ENCODE measurements at regions not wholly inside any gene's neighbourhood (a gene's known extent, or its start where the extent isn't known, plus 50 kb on each side); places are given as distances from the start of the nearest gene placed in this dataset.

DNA sequence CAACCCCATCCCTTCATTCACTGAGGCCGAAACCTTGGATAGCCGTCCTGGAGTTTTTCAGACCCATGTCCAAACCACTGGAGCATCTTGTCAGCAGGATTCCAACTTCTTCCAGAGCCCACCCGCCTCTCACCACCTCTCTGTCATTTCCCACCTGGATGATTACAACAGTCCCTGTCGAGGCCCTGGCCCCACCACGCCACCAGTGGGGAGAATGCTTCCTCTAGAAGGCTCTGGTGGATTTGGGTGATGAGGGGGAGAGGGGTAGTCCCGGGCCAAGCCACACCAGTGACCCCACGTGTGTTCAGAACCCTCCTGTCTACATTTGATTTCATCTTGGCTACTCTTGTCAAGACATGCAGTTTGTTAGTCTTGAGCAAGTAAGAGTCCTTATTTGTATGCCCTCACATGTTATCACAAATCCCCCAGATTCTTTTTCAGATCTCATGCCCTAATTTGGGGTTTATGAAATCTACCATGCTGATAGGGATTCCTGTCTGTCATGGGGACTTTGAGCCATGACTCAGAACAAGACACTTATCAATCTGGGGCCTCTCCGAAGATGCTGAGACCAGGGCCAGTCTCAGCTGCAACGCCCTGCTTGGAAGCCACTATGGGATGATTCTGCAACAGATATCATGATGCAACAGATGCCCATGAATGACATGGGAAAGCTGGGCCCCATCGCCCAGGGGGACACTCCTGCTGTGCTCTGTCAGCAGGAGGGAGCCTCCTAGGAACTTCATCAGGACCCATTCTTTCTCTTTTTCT lies 186.1 kb downstream of the ZFP36L2 start:
- Histone ChIP-seq H3K4me2 (ENCODE audit: low read length) (no peak overlapping the region), H3K27ac (ENCODE audit: low read depth, low read length) (no peak overlapping the region), H3K27me3 (ENCODE audit: control insufficient read depth, low read length) (0 out of 2 replicates have a peak, but pooled peaks cover 3% of the 10 kb centered on the region), H3K9me3 (ENCODE audit: control insufficient read depth, insufficient read depth, low read length) (no peaks in the 10 kb centered on the region), H3F3A (ENCODE audit: control insufficient read depth, insufficient read depth) (no peaks in the 10 kb centered on the region), H4K20me1 (ENCODE audit: control insufficient read depth, insufficient read depth, low read depth, low read length) (no peaks in the 10 kb centered on the region), H3K79me2 (ENCODE audit: control insufficient read depth, low read length) (no peaks in the 10 kb centered on the region), H3K4me3 (ENCODE audit: low read length) (no peak overlapping the region), H3K9me2 (replicated peaks; ENCODE audit: control insufficient read depth, low read length) (no peaks in the 10 kb centered on the region), H3K4me1 (ENCODE audit: control insufficient read depth, low read length) (no peaks in the 10 kb centered on the region), H3K36me3 (ENCODE audit: control insufficient read depth, low read length) (no peaks in the 10 kb centered on the region)
- no peak for TF ChIP-seq EZH2phosphoT487 (IDR thresholded peaks at IDR 0.05; ENCODE audit: borderline replicate concordance, low read length)
- TF ChIP-seq, protein P1, sequence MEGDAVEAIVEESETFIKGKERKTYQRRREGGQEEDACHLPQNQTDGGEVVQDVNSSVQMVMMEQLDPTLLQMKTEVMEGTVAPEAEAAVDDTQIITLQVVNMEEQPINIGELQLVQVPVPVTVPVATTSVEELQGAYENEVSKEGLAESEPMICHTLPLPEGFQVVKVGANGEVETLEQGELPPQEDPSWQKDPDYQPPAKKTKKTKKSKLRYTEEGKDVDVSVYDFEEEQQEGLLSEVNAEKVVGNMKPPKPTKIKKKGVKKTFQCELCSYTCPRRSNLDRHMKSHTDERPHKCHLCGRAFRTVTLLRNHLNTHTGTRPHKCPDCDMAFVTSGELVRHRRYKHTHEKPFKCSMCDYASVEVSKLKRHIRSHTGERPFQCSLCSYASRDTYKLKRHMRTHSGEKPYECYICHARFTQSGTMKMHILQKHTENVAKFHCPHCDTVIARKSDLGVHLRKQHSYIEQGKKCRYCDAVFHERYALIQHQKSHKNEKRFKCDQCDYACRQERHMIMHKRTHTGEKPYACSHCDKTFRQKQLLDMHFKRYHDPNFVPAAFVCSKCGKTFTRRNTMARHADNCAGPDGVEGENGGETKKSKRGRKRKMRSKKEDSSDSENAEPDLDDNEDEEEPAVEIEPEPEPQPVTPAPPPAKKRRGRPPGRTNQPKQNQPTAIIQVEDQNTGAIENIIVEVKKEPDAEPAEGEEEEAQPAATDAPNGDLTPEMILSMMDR (IDR thresholded peaks at IDR 0.05; ENCODE audit: low read depth, low read length, poor library complexity, severe bottlenecking), result no peak

DNA sequence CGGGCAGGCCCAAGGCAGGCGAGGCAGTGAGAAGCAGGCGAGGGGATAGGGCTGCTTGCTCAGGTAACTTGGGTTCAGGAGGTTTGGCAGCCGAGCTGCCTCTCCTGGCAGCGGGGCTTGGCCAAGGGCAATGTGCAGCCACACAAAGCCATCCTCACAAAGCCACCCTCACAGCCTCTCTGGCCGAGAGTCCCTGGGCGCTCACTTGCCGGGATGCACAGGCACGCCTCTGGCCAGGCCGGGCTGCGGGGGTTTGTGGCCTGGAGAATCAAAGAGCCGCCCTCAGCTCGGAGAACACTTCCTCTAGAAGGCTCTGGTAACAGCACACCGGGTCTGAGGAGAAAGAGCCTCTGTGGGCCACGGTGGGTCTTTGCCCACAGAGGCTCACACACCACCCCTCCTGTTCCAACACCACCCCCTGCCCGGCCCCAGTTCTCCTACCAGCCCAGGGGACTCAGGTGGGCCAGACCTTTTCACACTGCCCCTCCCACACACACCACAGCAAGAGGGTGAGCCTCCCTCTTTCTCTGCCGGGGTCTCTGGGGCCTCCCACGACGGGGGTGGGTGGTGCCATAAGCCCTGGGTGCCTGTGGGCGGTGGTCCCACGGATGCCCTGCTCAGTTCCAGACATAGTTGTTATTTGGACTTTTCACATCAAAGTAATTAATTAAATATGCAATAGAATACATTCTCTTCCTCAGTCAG lies 186.9 kb downstream of the ZFP36L2 start:
- no peaks in the 10 kb centered on the region for H4K20me1 ChIP-seq (ENCODE audit: control insufficient read depth, insufficient read depth, low read depth, low read length)
- no peaks in the 10 kb centered on the region for H3K79me2 ChIP-seq (ENCODE audit: control insufficient read depth, low read length)
- H3K4me2 ChIP-seq (ENCODE audit: low read length), result no peak overlapping the region
- no peak for TF ChIP-seq EZH2phosphoT487 (IDR thresholded peaks at IDR 0.05; ENCODE audit: borderline replicate concordance, low read length)
- TF ChIP-seq, protein P1 (IDR thresholded peaks at IDR 0.05; ENCODE audit: low read depth, low read length, poor library complexity, severe bottlenecking), result no peak
- H3K9me3 ChIP-seq (ENCODE audit: control insufficient read depth, insufficient read depth, low read length), result no peaks in the 10 kb centered on the region
- H3K4me3 ChIP-seq (ENCODE audit: low read length), result no peak overlapping the region
- no peaks in the 10 kb centered on the region for H3K36me3 ChIP-seq (ENCODE audit: control insufficient read depth, low read length)
- H3K27me3 ChIP-seq (ENCODE audit: control insufficient read depth, low read length), result 0 out of 2 replicates have a peak, but pooled peaks cover 3% of the 10 kb centered on the region
- no peaks in the 10 kb centered on the region for H3F3A ChIP-seq (ENCODE audit: control insufficient read depth, insufficient read depth)
- no peaks in the 10 kb centered on the region for H3K9me2 ChIP-seq (replicated peaks; ENCODE audit: control insufficient read depth, low read length)
- H3K4me1 ChIP-seq (ENCODE audit: control insufficient read depth, low read length), result no peaks in the 10 kb centered on the region
- H3K27ac ChIP-seq (ENCODE audit: low read depth, low read length), result no peak overlapping the region

DNA sequence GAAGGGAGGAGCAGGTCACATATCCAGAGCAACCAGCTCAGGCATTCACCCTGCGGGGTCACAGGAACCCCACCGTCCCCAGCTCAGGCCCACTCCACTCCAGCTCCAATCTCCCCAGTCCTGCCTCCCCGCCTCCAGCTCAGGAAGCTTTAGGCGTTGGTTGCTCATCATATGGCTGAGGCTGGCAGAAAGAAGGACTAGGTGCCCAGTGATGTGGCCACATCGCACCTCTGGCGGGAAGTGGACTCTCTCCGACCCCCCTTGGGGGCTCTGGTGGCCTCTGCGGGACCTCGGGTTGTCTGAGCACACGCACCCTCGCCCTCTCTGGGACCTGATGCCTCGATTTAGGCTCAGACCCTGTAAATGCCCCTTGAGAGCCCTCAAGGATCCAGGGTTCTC lies 187.7 kb downstream of the ZFP36L2 start:
- 0 out of 2 replicates have a peak, but pooled peaks cover 3% of the 10 kb centered on the region for H3K27me3 ChIP-seq (ENCODE audit: control insufficient read depth, low read length)
- H4K20me1 ChIP-seq (ENCODE audit: control insufficient read depth, insufficient read depth, low read depth, low read length), result no peaks in the 10 kb centered on the region
- H3K4me3 ChIP-seq (ENCODE audit: low read length), result no peak overlapping the region
- H3K9me3 ChIP-seq (ENCODE audit: control insufficient read depth, insufficient read depth, low read length), result no peaks in the 10 kb centered on the region
- no peaks in the 10 kb centered on the region for H3K36me3 ChIP-seq (ENCODE audit: control insufficient read depth, low read length)
- no peaks in the 10 kb centered on the region for H3K4me1 ChIP-seq (ENCODE audit: control insufficient read depth, low read length)
- no peaks in the 10 kb centered on the region for H3F3A ChIP-seq (ENCODE audit: control insufficient read depth, insufficient read depth)
- H3K9me2 ChIP-seq (replicated peaks; ENCODE audit: control insufficient read depth, low read length), result no peaks in the 10 kb centered on the region
- no peak overlapping the region for H3K27ac ChIP-seq (ENCODE audit: low read depth, low read length)
- TF ChIP-seq, protein P1 (IDR thresholded peaks at IDR 0.05; ENCODE audit: low read depth, low read length, poor library complexity, severe bottlenecking), result no peak
- no peak for TF ChIP-seq EZH2phosphoT487 (IDR thresholded peaks at IDR 0.05; ENCODE audit: borderline replicate concordance, low read length)
- H3K4me2 ChIP-seq (ENCODE audit: low read length), result no peak overlapping the region
- H3K79me2 ChIP-seq (ENCODE audit: control insufficient read depth, low read length), result no peaks in the 10 kb centered on the region
